Kidney (tissue), 13 donors: ENCODE measurements at regions not wholly inside any gene's neighbourhood (a gene's known extent, or its start where the extent isn't known, plus 50 kb on each side); places are given as distances from the start of the nearest gene placed in this dataset.

Source experiments
- DNase-seq, 5 donors: peaks; one replicate each; pipeline ENCODE4 v3.0.0-alpha.2; 2013 to 2020
- FAIRE-seq: peaks from 2 replicates; lab custom pipeline; 2012; peaks lifted over from hg19 to GRCh38; lab: Jason Lieb, UNC
- H3K27ac ChIP-seq, 2 donors: one replicate each; pipeline ENCODE4 v1.7.0; 2013; ENCODE audit warnings: low read depth in 2 of 2, low read length in 2 of 2, inconsistent platforms in 1 of 2
- H3K27me3 ChIP-seq: one replicate; pipeline ENCODE4 v1.7.1; 2013; ENCODE audit warnings: low read length, inconsistent platforms; ENCODE audit not compliant: control insufficient read depth, insufficient read depth
- H3K36me3 ChIP-seq, 3 donors: one replicate each; pipeline versions ENCODE4 v1.7.0 to v1.7.1; 2013; ENCODE audit warnings: low read length in 3 of 3, control low read depth in 1 of 3, inconsistent platforms in 1 of 3; ENCODE audit not compliant: insufficient read depth in 3 of 3, control insufficient read depth in 2 of 3
- H3K4me1 ChIP-seq, 3 donors: one replicate each; pipeline versions ENCODE4 v1.7.0 to v1.7.1; 2013; ENCODE audit warnings: low read length in 3 of 3, inconsistent platforms in 1 of 3, low read depth in 1 of 3; ENCODE audit not compliant: control insufficient read depth in 2 of 3, insufficient read depth in 2 of 3
- H3K4me3 ChIP-seq, 3 donors: one replicate each; pipeline versions ENCODE4 v1.7.0 to v1.8.1; 2013; ENCODE audit warnings: low read length in 3 of 3, control low read depth in 1 of 3, inconsistent platforms in 1 of 3
- H3K9ac ChIP-seq, 3 donors: one replicate each; pipeline versions ENCODE4 v1.7.0 to v1.7.1; 2013; ENCODE audit warnings: low read length in 3 of 3, control low read depth in 1 of 3, inconsistent platforms in 1 of 3
- H3K9me3 ChIP-seq, 3 donors: one replicate each; pipeline versions ENCODE4 v1.7.0 to v1.7.1; 2013; ENCODE audit warnings: low read length in 3 of 3, control low read depth in 1 of 3, inconsistent platforms in 1 of 3; ENCODE audit not compliant: control insufficient read depth in 2 of 3, insufficient read depth in 1 of 3
- intact Hi-C: fragments of 100-400 bp; cut with DNase I; formaldehyde crosslinking; loops from one replicate; pipeline ENCODE4 v1.11.1; 2022
- TF ChIP-seq, protein P1 (sequence below): IDR thresholded peaks from 3 replicates; pipeline ENCODE4 v1.5.1; 2012; ENCODE audit warnings: mild to moderate bottlenecking, moderate library complexity, borderline replicate concordance; ENCODE audit not compliant: insufficient read depth; ENCODE audit errors: extremely low read depth
- donor health status: control.
- donor health status: control.
- donor health status: control.
- donor health status: control.
- donor health status: control.
- donor health status: DM: yes; HTN: yes; CAD: no.
- donor health status: Normal renal cell carcinoma (clear cell type).

GRCh38 chr13:73368608-73369007 is 309.8 kb downstream of the KLF5 start:
- Histone ChIP-seq H3K9me3 (no peaks in the 10 kb centered on the region), H3K4me3 (no peak overlapping the region), H3K4me1 (no peaks in the 10 kb centered on the region), H3K9ac (no peak overlapping the region), H3K27ac (no peak overlapping the region), H3K36me3 (no peaks in the 10 kb centered on the region), H3K27me3 (no peaks in the 10 kb centered on the region)
- DNase-seq (no peak), FAIRE-seq (no peak)
- intact Hi-C loops = no loop called here
- TF ChIP-seq, protein P1, sequence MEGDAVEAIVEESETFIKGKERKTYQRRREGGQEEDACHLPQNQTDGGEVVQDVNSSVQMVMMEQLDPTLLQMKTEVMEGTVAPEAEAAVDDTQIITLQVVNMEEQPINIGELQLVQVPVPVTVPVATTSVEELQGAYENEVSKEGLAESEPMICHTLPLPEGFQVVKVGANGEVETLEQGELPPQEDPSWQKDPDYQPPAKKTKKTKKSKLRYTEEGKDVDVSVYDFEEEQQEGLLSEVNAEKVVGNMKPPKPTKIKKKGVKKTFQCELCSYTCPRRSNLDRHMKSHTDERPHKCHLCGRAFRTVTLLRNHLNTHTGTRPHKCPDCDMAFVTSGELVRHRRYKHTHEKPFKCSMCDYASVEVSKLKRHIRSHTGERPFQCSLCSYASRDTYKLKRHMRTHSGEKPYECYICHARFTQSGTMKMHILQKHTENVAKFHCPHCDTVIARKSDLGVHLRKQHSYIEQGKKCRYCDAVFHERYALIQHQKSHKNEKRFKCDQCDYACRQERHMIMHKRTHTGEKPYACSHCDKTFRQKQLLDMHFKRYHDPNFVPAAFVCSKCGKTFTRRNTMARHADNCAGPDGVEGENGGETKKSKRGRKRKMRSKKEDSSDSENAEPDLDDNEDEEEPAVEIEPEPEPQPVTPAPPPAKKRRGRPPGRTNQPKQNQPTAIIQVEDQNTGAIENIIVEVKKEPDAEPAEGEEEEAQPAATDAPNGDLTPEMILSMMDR = no peak

DNA sequence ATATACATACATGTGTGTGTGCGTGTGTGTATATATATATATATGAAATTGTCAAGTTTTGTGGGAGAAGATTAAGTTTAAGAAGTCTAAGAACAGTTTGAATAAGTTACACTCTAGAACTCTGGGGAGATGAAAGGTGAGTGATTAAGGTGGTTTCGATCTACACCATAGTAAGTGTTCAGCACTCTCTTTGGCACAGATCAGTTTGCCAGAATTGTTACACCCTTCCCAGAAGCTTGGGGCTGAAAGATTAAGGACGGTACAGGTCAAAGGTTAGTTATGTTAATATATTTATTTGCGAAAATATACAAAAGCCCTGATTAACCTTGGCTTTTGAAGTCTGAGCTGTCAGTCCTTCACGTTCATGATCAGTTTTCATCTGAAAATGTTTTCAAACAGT is 309.1 kb downstream of the KLF5 start:
- TF ChIP-seq, protein P1 = no peak
- FAIRE-seq = no peak
- H3K27ac ChIP-seq = no peak overlapping the region
- H3K36me3 ChIP-seq = no peaks in the 10 kb centered on the region
- intact Hi-C loops = no loop called here
- H3K9ac ChIP-seq = no peak overlapping the region
- no peaks in the 10 kb centered on the region for H3K27me3 ChIP-seq
- H3K9me3 ChIP-seq = no peaks in the 10 kb centered on the region
- DNase-seq = no peak
- H3K4me1 ChIP-seq = no peaks in the 10 kb centered on the region
- H3K4me3 ChIP-seq = no peak overlapping the region

GRCh38 chr13:73366241-73366640 is 307.4 kb downstream of the KLF5 start:
- no peaks in the 10 kb centered on the region for H3K9me3 ChIP-seq
- intact Hi-C loops = no loop called here
- H3K27me3 ChIP-seq = no peaks in the 10 kb centered on the region
- no peaks in the 10 kb centered on the region for H3K36me3 ChIP-seq
- no peak overlapping the region for H3K9ac ChIP-seq
- TF ChIP-seq, protein P1 = no peak
- no peaks in the 10 kb centered on the region for H3K4me1 ChIP-seq
- H3K27ac ChIP-seq = no peak overlapping the region
- no peak for FAIRE-seq
- no peak for DNase-seq
- no peak overlapping the region for H3K4me3 ChIP-seq

DNA sequence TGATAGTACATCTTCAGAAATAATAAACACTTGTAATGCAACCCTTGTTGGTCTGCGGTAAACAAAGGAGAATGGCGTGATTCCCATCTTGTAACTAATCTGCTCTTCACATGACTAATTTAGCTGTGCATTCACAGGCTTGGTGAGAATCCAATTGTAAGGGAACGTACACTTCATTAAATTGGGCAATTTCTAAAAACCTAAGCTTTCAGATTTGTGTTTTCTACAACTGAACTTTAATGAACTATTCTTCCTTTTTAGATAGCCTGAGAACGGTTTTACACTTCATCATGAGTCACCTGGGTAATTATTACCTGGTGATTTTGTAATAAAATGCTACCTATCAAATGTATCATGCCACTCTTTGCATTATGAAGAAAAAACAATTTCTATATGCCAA is 306.9 kb downstream of the KLF5 start:
- Histone ChIP-seq H3K9me3 (no peaks in the 10 kb centered on the region), H3K4me1 (no peaks in the 10 kb centered on the region), H3K27me3 (no peaks in the 10 kb centered on the region), H3K36me3 (no peaks in the 10 kb centered on the region), H3K9ac (no peak overlapping the region), H3K4me3 (no peak overlapping the region), H3K27ac (no peak overlapping the region)
- intact Hi-C loops = no loop called here
- TF ChIP-seq, protein P1 = no peak
- FAIRE-seq (peak; percentile 46), DNase-seq (no peak)
